Osteocyte (in vitro differentiated cells): ENCODE measurements at regions not wholly inside any gene's neighbourhood (a gene's known extent, or its start where the extent isn't known, plus 50 kb on each side); places are given as distances from the start of the nearest gene placed in this dataset.

ENCODE experiments used
- DNase-seq: peaks from one replicate; pipeline ENCODE4 v3.0.0; 2021; ENCODE audit warnings: mixed read lengths; ENCODE audit not compliant: unreplicated experiment; ENCODE audit errors: extremely low spot score
- H3K27ac Mint-ChIP-seq: one replicate; pipeline ENCODE4 v1.8.0; 2021; ENCODE audit warnings: mild to moderate bottlenecking, mixed read lengths; ENCODE audit not compliant: unreplicated experiment
- H3K27me3 Mint-ChIP-seq: one replicate; pipeline ENCODE4 v1.8.0; 2021; ENCODE audit warnings: mixed read lengths; ENCODE audit not compliant: unreplicated experiment
- H3K36me3 Mint-ChIP-seq: one replicate; pipeline ENCODE4 v1.8.0; 2021; ENCODE audit warnings: mixed read lengths; ENCODE audit not compliant: unreplicated experiment
- H3K4me1 Mint-ChIP-seq: one replicate; pipeline ENCODE4 v1.8.0; 2021; ENCODE audit warnings: mixed read lengths; ENCODE audit not compliant: unreplicated experiment
- H3K4me3 Mint-ChIP-seq: one replicate; pipeline ENCODE4 v1.8.0; 2021; ENCODE audit warnings: mild to moderate bottlenecking, moderate library complexity, mixed read lengths; ENCODE audit not compliant: unreplicated experiment
- H3K9me3 Mint-ChIP-seq: one replicate; pipeline ENCODE4 v1.8.0; 2021; ENCODE audit warnings: mixed read lengths; ENCODE audit not compliant: unreplicated experiment
- CTCF ChIP-seq: fragments of 200-600 bp; sonication (generic); IDR thresholded peaks from 2 replicates; pipeline ENCODE4 v1.5.0; 2021; ENCODE audit warnings: antibody characterized with exemption, mild to moderate bottlenecking, moderate library complexity

- TF ChIP-seq CTCF, result no peak
- no peaks in the 10 kb centered on the region for H3K27me3 Mint-ChIP-seq
- no peak for DNase-seq
- H3K4me3 Mint-ChIP-seq, result no peak overlapping the region
- peaks cover 7% of the 10 kb centered on the region for H3K9me3 Mint-ChIP-seq
- no peak overlapping the region for H3K27ac Mint-ChIP-seq
- peaks cover 7% of the 10 kb centered on the region for H3K4me1 Mint-ChIP-seq
- H3K36me3 Mint-ChIP-seq, result peaks cover 2% of the 10 kb centered on the region
Measured at GRCh38 chr3:189513281-189514117, 117.7 kb upstream of the TP63 start.

GRCh38 chr3:189516039-189516438 is 115.2 kb upstream of the TP63 start:
- Mint-ChIP-seq H3K27me3 (no peaks in the 10 kb centered on the region), H3K9me3 (peaks cover 13% of the 10 kb centered on the region), H3K4me3 (no peak overlapping the region), H3K36me3 (peaks cover 6% of the 10 kb centered on the region), H3K27ac (no peak overlapping the region), H3K4me1 (no peaks in the 10 kb centered on the region)
- no peak for DNase-seq
- no peak for TF ChIP-seq CTCF

GRCh38 chr3:189517981-189518380 is 113.2 kb upstream of the TP63 start:
- H3K4me3 Mint-ChIP-seq, result no peak overlapping the region
- no peak overlapping the region for H3K27ac Mint-ChIP-seq
- H3K4me1 Mint-ChIP-seq, result no peaks in the 10 kb centered on the region
- no peak for TF ChIP-seq CTCF
- no peak for DNase-seq
- peaks cover 6% of the 10 kb centered on the region for H3K27me3 Mint-ChIP-seq
- peaks cover 10% of the 10 kb centered on the region for H3K36me3 Mint-ChIP-seq
- H3K9me3 Mint-ChIP-seq, result peaks cover 13% of the 10 kb centered on the region

DNA sequence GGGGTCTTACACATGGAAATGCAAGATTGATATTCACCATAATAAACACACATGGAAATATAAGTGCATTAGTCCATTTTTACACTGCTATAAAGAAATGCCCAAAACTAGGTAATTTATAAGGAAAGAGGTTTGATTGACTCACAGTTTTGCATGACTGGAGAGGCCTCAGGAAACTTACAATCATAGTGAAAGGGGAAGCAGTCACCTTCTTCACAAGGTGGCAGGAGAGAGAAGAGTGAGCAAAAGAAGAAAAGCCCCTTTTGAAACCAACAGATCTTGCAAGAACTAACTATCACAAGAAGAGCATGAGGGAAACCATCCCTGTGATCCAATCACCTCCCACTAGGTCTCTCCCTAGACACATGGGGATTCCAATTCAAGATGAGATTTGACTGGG is 111.7 kb upstream of the TP63 start:
- Mint-ChIP-seq H3K27me3 (peaks cover 16% of the 10 kb centered on the region), H3K27ac (no peak overlapping the region), H3K4me1 (no peaks in the 10 kb centered on the region), H3K36me3 (peaks cover 10% of the 10 kb centered on the region), H3K9me3 (peaks cover 13% of the 10 kb centered on the region), H3K4me3 (no peak overlapping the region)
- no peak for TF ChIP-seq CTCF
- no peak for DNase-seq

DNA sequence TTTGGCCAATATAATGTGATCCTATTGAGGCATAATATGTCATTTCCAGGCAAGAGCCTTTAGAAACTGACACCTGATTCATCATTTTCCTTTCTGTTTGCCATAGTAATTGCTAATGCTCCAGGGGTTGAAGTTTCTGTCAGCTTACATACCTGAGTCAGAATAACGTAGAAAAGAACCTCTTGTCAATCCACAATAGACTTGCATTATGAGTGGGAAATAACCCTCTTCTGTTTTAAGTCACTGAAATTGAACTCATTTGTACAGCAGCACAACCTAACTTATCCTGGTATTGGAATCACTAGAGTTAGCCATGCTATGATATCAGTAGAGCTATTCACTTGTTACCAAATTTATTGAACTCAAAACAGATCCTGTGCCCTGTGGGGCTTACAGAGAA is 101.7 kb upstream of the TP63 start:
- H3K4me1 Mint-ChIP-seq, result no peaks in the 10 kb centered on the region
- no peak overlapping the region for H3K27ac Mint-ChIP-seq
- DNase-seq, result no peak
- no peaks in the 10 kb centered on the region for H3K36me3 Mint-ChIP-seq
- H3K4me3 Mint-ChIP-seq, result no peak overlapping the region
- H3K27me3 Mint-ChIP-seq, result peaks cover 3% of the 10 kb centered on the region
- TF ChIP-seq CTCF, result no peak
- H3K9me3 Mint-ChIP-seq, result peaks cover 14% of the 10 kb centered on the region
